Mesendoderm (in vitro differentiated cells): ENCODE measurements at regions not wholly inside any gene's neighbourhood (a gene's known extent, or its start where the extent isn't known, plus 50 kb on each side); places are given as distances from the start of the nearest gene placed in this dataset.

ENCODE experiments used
- DNase-seq: peaks from one replicate; pipeline ENCODE4 v3.0.0; 2013
- H2AK5ac ChIP-seq: 2 replicates; pipeline ENCODE4 v1.6.1; 2013; ENCODE audit warnings: low read length, inconsistent platforms
- H2BK120ac ChIP-seq: 2 replicates; pipeline ENCODE4 v1.6.1; 2013; ENCODE audit warnings: low read depth, mild to moderate bottlenecking, low read length, moderate library complexity, mixed read lengths
- H2BK15ac ChIP-seq: replicated peaks from 2 replicates; pipeline ENCODE4 v1.6.1; 2013; ENCODE audit warnings: low read depth, mild to moderate bottlenecking, moderate library complexity
- H2BK5ac ChIP-seq: 2 replicates; pipeline ENCODE4 v1.6.1; 2013; ENCODE audit warnings: low read length, inconsistent platforms
- H3K18ac ChIP-seq: 2 replicates; pipeline ENCODE4 v1.6.1; 2013; ENCODE audit warnings: mild to moderate bottlenecking, low read length, mixed read lengths
- H3K23ac ChIP-seq: one replicate; pipeline ENCODE4 v1.6.1; 2013; ENCODE audit warnings: low read length
- H3K27ac ChIP-seq: 2 replicates; pipeline ENCODE4 v1.5.1; 2013; ENCODE audit warnings: low read depth, mild to moderate bottlenecking, inconsistent platforms, low read length, moderate library complexity
- H3K27me3 ChIP-seq: 2 replicates; pipeline ENCODE4 v1.6.1; 2013; ENCODE audit warnings: low read length, control low read depth, mild to moderate bottlenecking, inconsistent platforms; ENCODE audit not compliant: insufficient read depth, poor library complexity
- H3K36me3 ChIP-seq: 2 replicates; pipeline ENCODE4 v1.6.1; 2013; ENCODE audit warnings: low read length, inconsistent platforms; ENCODE audit not compliant: control insufficient read depth, insufficient read depth
- H3K4ac ChIP-seq: one replicate; pipeline ENCODE4 v1.6.1; 2013; ENCODE audit warnings: low read depth, mild to moderate bottlenecking, low read length, moderate library complexity
- H3K4me1 ChIP-seq: 2 replicates; pipeline ENCODE4 v1.6.1; 2013; ENCODE audit warnings: low read depth, low read length, inconsistent platforms; ENCODE audit not compliant: control insufficient read depth
- H3K4me2 ChIP-seq: 2 replicates; pipeline ENCODE4 v1.6.1; 2013; ENCODE audit warnings: low read length
- H3K4me3 ChIP-seq: 2 replicates; pipeline ENCODE4 v1.5.1; 2013; ENCODE audit warnings: mild to moderate bottlenecking, low read length
- H3K56ac ChIP-seq: one replicate; pipeline ENCODE4 v1.6.1; 2013; ENCODE audit warnings: low read length
- H3K79me1 ChIP-seq: 2 replicates; pipeline ENCODE4 v1.6.1; 2013; ENCODE audit warnings: low read length, inconsistent platforms
- H3K79me2 ChIP-seq: 2 replicates; pipeline ENCODE4 v1.6.1; 2013; ENCODE audit warnings: mild to moderate bottlenecking, low read length; ENCODE audit not compliant: control insufficient read depth, insufficient read depth
- H3K9ac ChIP-seq: 2 replicates; pipeline ENCODE4 v1.6.1; 2013; ENCODE audit warnings: low read length, inconsistent platforms
- H4K5ac ChIP-seq: one replicate; pipeline ENCODE4 v1.6.1; 2013; ENCODE audit warnings: low read length
- H4K8ac ChIP-seq: one replicate; pipeline ENCODE4 v1.6.1; 2013; ENCODE audit warnings: low read depth, mild to moderate bottlenecking, control low read depth, low read length, moderate library complexity
- WGBS: extraction: QIAGEN DNeasy Blood & Tissue Kit; methylation state at CpG from one replicate; pipeline ENCODE4 v1.1.7; 2013; ENCODE audit warnings: low lambda C conversion rate, missing lambda C conversion rate; ENCODE audit not compliant: insufficient coverage; ENCODE audit errors: extremely low coverage; 5-methylcytosine and 5-hydroxymethylcytosine counted together

DNA sequence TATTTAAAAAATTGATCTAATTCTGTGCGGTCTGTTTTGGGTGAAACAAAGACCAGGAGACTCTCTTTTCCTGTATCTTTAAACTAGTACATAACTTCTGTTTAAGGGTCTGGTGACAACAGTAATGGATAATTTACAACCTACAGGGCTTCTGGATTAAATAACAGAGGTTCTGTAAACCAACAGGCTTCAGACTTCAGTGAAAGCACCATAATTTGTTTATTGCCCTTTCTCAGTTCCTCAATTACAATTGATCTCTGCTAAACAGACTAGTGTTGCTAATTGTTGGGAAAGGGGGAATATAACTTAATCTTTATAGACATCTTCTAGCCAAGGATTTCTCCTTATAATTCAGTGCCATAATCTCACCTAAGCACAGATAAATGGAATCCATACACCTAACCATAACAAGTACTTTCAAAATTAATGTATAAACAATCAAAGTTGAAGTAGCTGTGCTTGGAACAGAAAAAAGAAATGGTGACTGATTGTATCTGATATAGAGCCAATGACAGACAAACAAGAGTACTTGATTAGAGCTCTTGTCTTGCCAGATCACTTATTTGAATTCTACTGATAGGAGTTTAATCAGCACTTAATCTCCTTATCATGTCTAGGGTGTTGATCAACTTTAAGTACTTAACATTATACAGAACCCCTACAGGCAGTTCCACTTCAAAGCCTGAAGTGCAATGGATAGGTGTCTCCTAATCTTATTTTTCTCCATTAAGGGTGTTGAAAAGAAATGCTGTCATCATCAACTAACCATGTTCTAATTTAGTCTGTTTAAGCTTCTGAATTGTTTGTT lies 536.0 kb downstream of the NR2F1-AS1 start:
- Histone ChIP-seq H3K79me2 (no peaks in the 10 kb centered on the region), H2BK120ac (no peak overlapping the region), H2BK5ac (no peak overlapping the region), H4K5ac (no peak overlapping the region), H3K4me2 (no peak overlapping the region), H3K56ac (no peak overlapping the region), H4K8ac (no peak overlapping the region), H3K36me3 (no peaks in the 10 kb centered on the region), H3K18ac (no peak overlapping the region), H3K9ac (no peak overlapping the region), H3K79me1 (no peaks in the 10 kb centered on the region), H2BK15ac (no peak overlapping the region), H3K27me3 (no peaks in the 10 kb centered on the region), H3K23ac (no peak overlapping the region), H3K4me3 (no peak overlapping the region), H2AK5ac (no peak overlapping the region), H3K4me1 (no peaks in the 10 kb centered on the region), H3K27ac (no peak overlapping the region), H3K4ac (no peak overlapping the region)
- no CpG with 5 or more reads among the region's 1 CpG for WGBS
- DNase-seq = peak; percentile 93

- Histone ChIP-seq H3K4me2 (no peak overlapping the region), H3K4me1 (no peaks in the 10 kb centered on the region), H3K9ac (no peak overlapping the region), H3K4me3 (no peak overlapping the region), H3K23ac (no peak overlapping the region), H2AK5ac (no peak overlapping the region), H3K56ac (no peak overlapping the region), H3K4ac (no peak overlapping the region), H3K79me1 (no peaks in the 10 kb centered on the region), H3K27me3 (no peaks in the 10 kb centered on the region), H4K8ac (no peak overlapping the region), H3K18ac (no peak overlapping the region), H2BK5ac (no peak overlapping the region), H2BK120ac (no peak overlapping the region), H3K27ac (no peak overlapping the region), H2BK15ac (no peak overlapping the region), H3K79me2 (no peaks in the 10 kb centered on the region), H4K5ac (no peak overlapping the region), H3K36me3 (no peaks in the 10 kb centered on the region)
- no peak for DNase-seq
These were observed 541.1 kb downstream of the NR2F1-AS1 start for GRCh38 chr5:93039888-93040287.

GRCh38 chr5:93034621-93035590 lies 546.1 kb downstream of the NR2F1-AS1 start:
- Histone ChIP-seq H2BK15ac (no peak overlapping the region), H3K4me1 (no peaks in the 10 kb centered on the region), H3K27me3 (no peaks in the 10 kb centered on the region), H3K36me3 (no peaks in the 10 kb centered on the region), H3K27ac (no peak overlapping the region), H4K8ac (no peak overlapping the region), H3K9ac (no peak overlapping the region), H3K4ac (no peak overlapping the region), H3K79me1 (no peaks in the 10 kb centered on the region), H4K5ac (no peak overlapping the region), H3K79me2 (no peaks in the 10 kb centered on the region), H3K4me3 (no peak overlapping the region), H2BK120ac (no peak overlapping the region), H2AK5ac (no peak overlapping the region), H3K4me2 (no peak overlapping the region), H3K56ac (no peak overlapping the region), H3K23ac (no peak overlapping the region), H3K18ac (no peak overlapping the region), H2BK5ac (no peak overlapping the region)
- WGBS = no CpG with 5 or more reads among the region's 9 CpGs
- DNase-seq = no peak

DNA sequence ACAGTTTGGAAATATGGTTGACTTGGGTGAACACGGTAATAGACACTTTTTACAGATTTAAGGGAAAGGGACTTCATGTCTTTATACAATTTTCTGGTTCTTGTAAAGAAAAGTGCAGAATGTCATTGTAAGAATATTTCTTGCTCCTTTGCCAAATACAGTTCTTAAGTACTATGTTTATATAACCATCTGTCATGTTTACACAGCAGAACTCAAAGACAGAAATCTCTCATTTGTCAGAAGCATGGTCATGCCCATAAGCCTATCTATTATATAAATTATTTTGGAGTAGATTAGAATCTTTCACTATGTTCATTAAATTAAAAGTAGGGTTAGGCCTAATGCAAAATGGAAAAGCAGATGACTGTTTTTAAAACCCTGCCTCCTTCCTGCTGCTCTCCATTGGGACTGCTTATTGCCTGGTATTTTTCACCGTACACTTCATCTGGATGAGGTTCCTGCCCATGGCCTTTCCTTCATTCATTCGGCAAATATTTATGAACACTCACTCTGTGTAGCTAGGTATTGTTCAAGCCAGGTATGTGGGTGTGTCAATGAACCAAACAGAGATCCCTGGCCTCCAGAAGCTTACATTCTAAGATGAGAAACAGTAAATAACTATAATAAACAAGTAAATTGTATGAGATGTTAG lies 558.1 kb downstream of the NR2F1-AS1 start:
- DNase-seq = no peak
- no peaks in the 10 kb centered on the region for H3K36me3 ChIP-seq
- H4K5ac ChIP-seq = no peak overlapping the region
- H3K9ac ChIP-seq = no peak overlapping the region
- H3K23ac ChIP-seq = no peak overlapping the region
- no peak overlapping the region for H2BK120ac ChIP-seq
- WGBS = no CpG with 5 or more reads among the region's 3 CpGs
- no peak overlapping the region for H2BK15ac ChIP-seq
- H3K56ac ChIP-seq = no peak overlapping the region
- no peaks in the 10 kb centered on the region for H3K79me2 ChIP-seq
- no peak overlapping the region for H3K18ac ChIP-seq
- no peak overlapping the region for H3K27ac ChIP-seq
- H3K4ac ChIP-seq = no peak overlapping the region
- H2AK5ac ChIP-seq = no peak overlapping the region
- no peak overlapping the region for H3K4me3 ChIP-seq
- no peak overlapping the region for H3K4me2 ChIP-seq
- no peak overlapping the region for H2BK5ac ChIP-seq
- no peaks in the 10 kb centered on the region for H3K79me1 ChIP-seq
- H3K27me3 ChIP-seq = no peaks in the 10 kb centered on the region
- H3K4me1 ChIP-seq = no peaks in the 10 kb centered on the region
- H4K8ac ChIP-seq = no peak overlapping the region

DNA sequence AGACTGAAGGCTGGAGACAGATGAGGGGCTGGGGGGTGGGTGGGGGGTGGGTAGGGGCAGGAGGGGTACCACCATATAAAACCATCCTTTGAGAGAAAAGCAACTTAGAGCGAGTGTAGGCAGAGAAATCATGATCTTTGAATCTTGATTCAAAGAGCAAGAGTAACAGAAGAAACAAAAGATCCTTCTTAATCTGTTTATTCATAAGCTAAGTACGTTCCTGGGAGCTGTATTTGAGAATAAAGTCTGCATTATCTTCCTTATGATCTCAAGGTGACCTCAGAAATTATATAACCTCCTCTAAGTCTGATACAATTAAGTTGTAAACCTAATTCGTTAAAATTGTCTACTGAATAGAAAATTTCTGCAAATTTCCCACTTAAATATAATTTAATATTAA lies 558.8 kb downstream of the NR2F1-AS1 start:
- Histone ChIP-seq H2BK120ac (no peak overlapping the region), H4K8ac (no peak overlapping the region), H4K5ac (no peak overlapping the region), H2AK5ac (no peak overlapping the region), H3K27me3 (no peaks in the 10 kb centered on the region), H3K4ac (no peak overlapping the region), H3K4me3 (no peak overlapping the region), H3K4me2 (no peak overlapping the region), H3K27ac (no peak overlapping the region), H3K79me2 (no peaks in the 10 kb centered on the region), H3K18ac (no peak overlapping the region), H3K4me1 (no peaks in the 10 kb centered on the region), H3K56ac (no peak overlapping the region), H3K9ac (no peak overlapping the region), H3K36me3 (no peaks in the 10 kb centered on the region), H2BK5ac (no peak overlapping the region), H3K79me1 (no peaks in the 10 kb centered on the region), H3K23ac (no peak overlapping the region), H2BK15ac (no peak overlapping the region)
- DNase-seq = no peak
- WGBS = 100% methylated on average over 1 of the region's 3 CpGs
